ENCODE measurements at regions not wholly inside any gene's neighbourhood (a gene's known extent, or its start where the extent isn't known, plus 50 kb on each side); places are given as distances from the start of the nearest gene placed in this dataset.

DNA sequence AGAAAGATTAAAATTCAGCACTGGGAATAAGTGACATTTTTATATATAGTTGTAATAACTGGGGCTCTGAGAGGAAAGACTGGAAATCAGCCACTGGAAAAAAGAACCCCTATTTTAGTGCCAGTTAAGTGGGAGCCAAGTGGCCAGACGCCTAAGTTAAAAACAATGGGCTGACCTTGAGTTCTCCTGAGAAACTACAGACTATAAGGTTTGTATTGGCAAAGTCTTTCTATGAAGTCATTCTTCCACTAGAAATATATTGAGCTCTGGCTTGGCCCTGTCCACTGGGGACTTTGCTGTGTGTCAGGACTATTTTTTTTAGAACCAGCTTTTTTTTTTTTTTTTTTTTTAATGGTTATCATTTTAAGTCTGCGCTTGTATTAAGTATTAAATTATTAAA lies 210.6 kb upstream of the FZD8 start:
- Histone ChIP-seq H3K4me1 (ENCODE audit: control insufficient read depth, extremely low read depth, insufficient read depth, low read length) (peaks cover 7% of the 10 kb centered on the region), H3K9me1 (replicated peaks; ENCODE audit: control insufficient read depth, extremely low read depth, insufficient read depth, low read length) (no peaks in the 10 kb centered on the region), H3K4me3 (replicated peaks in 1 of 3; ENCODE audit: insufficient read depth in 1 of 3, low read depth in 1 of 3, low read length in 3 of 3) (no peak overlapping the region), H3K36me3 (ENCODE audit: control insufficient read depth in 2 of 2, extremely low read depth in 1 of 2, insufficient read depth in 2 of 2, low read length in 2 of 2) (no peaks in the 10 kb centered on the region), H3K79me2 (ENCODE audit: control insufficient read depth, insufficient read depth, low read length) (no peaks in the 10 kb centered on the region), H2AFZ (ENCODE audit: low read depth, low read length) (no peak overlapping the region), H3K9ac (replicated peaks; ENCODE audit: extremely low read depth, insufficient read depth, low read length) (no peak overlapping the region), H3K27ac (ENCODE audit: insufficient read depth, low read depth, low read length) (no peak overlapping the region), H3K4me2 (ENCODE audit: insufficient read depth, low read length) (no peak overlapping the region), H3K9me3 (replicated peaks; ENCODE audit: control insufficient read depth, insufficient read depth, low read length) (no peaks in the 10 kb centered on the region), H3K27me3 (ENCODE audit: control insufficient read depth in 2 of 2, insufficient read depth in 2 of 2, low read length in 2 of 2) (no peaks in the 10 kb centered on the region), H4K20me1 (replicated peaks; ENCODE audit: control insufficient read depth, extremely low read depth, insufficient read depth, low read length) (no peaks in the 10 kb centered on the region)
- POLR2A ChIA-PET, result no interaction called here
- TF ChIP-seq MYC (IDR thresholded peaks at IDR 0.05; ENCODE audit: low read depth, low read length) (no peak), FOS (IDR thresholded peaks at IDR 0.05; ENCODE audit: borderline replicate concordance, insufficient read depth, low read length) (no peak), JUN (IDR thresholded peaks at IDR 0.05; ENCODE audit: borderline replicate concordance, insufficient read depth, insufficient read length, low read depth) (no peak), CTCF (IDR thresholded peaks at IDR 0.05; ENCODE audit: extremely low read depth in 1 of 2, insufficient read depth in 1 of 2, low read depth in 1 of 2, low read length in 2 of 2) (no peak), GATA2 (IDR thresholded peaks at IDR 0.05; ENCODE audit: insufficient read depth, insufficient read length, low read depth, low read length) (no peak)
- dilution Hi-C loops (cut with MboI; ENCODE audit: extremely low pct_ligation_motif_present, low sequenced_read_pairs), result no loop called here
- CTCF ChIA-PET, result interaction anchor here (0.6 to 0.7 kb wide), 3 partner anchors 217 to 764 kb away, joined by 3 read pairs; no protein-coding TSS in a partner anchor
- intact Hi-C loops (cut with micrococcal nuclease), result no loop called here
- no TSS peak for BruUV-seq (replicated peaks)
- DNase-seq (ENCODE audit: low read depth, low spot score), result peak; percentile 78
- FAIRE-seq, result peak; percentile 12

DNA sequence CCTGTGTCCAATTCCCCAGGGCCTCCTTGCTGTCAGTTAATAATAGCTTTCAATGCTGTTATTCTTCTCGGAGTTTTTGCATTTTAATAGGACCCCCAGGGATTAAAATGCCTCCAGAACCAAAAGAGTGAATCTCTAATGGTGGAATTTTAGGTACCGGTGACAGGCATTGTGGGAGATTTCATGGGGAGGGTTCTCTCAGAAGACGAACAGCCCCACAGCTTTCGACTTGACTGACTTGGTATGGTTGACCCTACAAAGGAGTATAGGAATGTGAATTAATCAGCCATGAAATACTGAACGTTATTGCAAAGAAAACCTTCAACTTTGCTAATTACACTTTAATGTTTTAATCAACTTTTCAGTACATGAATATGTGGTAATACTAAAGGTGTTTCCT lies 206.3 kb upstream of the FZD8 start:
- Histone ChIP-seq H3K4me2 (ENCODE audit: insufficient read depth, low read length) (no peak overlapping the region), H3K4me3 (replicated peaks in 1 of 3; ENCODE audit: insufficient read depth in 1 of 3, low read depth in 1 of 3, low read length in 3 of 3) (no peak overlapping the region), H3K36me3 (ENCODE audit: control insufficient read depth in 2 of 2, extremely low read depth in 1 of 2, insufficient read depth in 2 of 2, low read length in 2 of 2) (no peaks in the 10 kb centered on the region), H3K27me3 (ENCODE audit: control insufficient read depth in 2 of 2, insufficient read depth in 2 of 2, low read length in 2 of 2) (no peaks in the 10 kb centered on the region), H2AFZ (ENCODE audit: low read depth, low read length) (no peak overlapping the region), H3K4me1 (ENCODE audit: control insufficient read depth, extremely low read depth, insufficient read depth, low read length) (no peaks in the 10 kb centered on the region), H3K9me3 (replicated peaks; ENCODE audit: control insufficient read depth, insufficient read depth, low read length) (no peaks in the 10 kb centered on the region), H3K9ac (replicated peaks; ENCODE audit: extremely low read depth, insufficient read depth, low read length) (no peak overlapping the region), H3K79me2 (ENCODE audit: control insufficient read depth, insufficient read depth, low read length) (no peaks in the 10 kb centered on the region), H3K9me1 (replicated peaks; ENCODE audit: control insufficient read depth, extremely low read depth, insufficient read depth, low read length) (no peaks in the 10 kb centered on the region), H4K20me1 (replicated peaks; ENCODE audit: control insufficient read depth, extremely low read depth, insufficient read depth, low read length) (no peaks in the 10 kb centered on the region), H3K27ac (ENCODE audit: insufficient read depth, low read depth, low read length) (no peak overlapping the region)
- ChIA-PET CTCF (interaction anchor here (0.9 kb wide), 1 partner anchor 931 kb away, joined by 3 read pairs; no protein-coding TSS in a partner anchor), POLR2A (no interaction called here)
- DNase-seq (ENCODE audit: low read depth, low spot score) (no peak), FAIRE-seq (no peak)
- dilution Hi-C loops (cut with MboI; ENCODE audit: extremely low pct_ligation_motif_present, low sequenced_read_pairs) (no loop called here), intact Hi-C loops (cut with micrococcal nuclease) (no loop called here)
- TF ChIP-seq MAX (IDR thresholded peaks at IDR 0.05; ENCODE audit: insufficient read depth, insufficient read length) (no peak), MYC (IDR thresholded peaks at IDR 0.05; ENCODE audit: low read depth, low read length) (no peak), GATA2 (IDR thresholded peaks at IDR 0.05; ENCODE audit: insufficient read depth, insufficient read length, low read depth, low read length) (no peak), CTCF (IDR thresholded peaks at IDR 0.05; ENCODE audit: extremely low read depth in 1 of 2, insufficient read depth in 1 of 2, low read depth in 1 of 2, low read length in 2 of 2) (no peak), POLR2AphosphoS5 (IDR thresholded peaks at IDR 0.05; ENCODE audit: insufficient read depth, low read depth, low read length) (no peak), JUN (IDR thresholded peaks at IDR 0.05; ENCODE audit: borderline replicate concordance, insufficient read depth, insufficient read length, low read depth) (no peak), FOS (IDR thresholded peaks at IDR 0.05; ENCODE audit: borderline replicate concordance, insufficient read depth, low read length) (no peak), POLR2A (IDR thresholded peaks at IDR 0.05; ENCODE audit: low read depth, low read length) (no peak), EZH2 (IDR thresholded peaks at IDR 0.05; ENCODE audit: borderline replicate concordance, low read depth, low read length, severe bottlenecking) (no peak)
- BruUV-seq (replicated peaks), result no TSS peak

Measured in endothelial cell of umbilical vein (primary cell).